NCI-H1417 treated with DMSO at 0.1 percent for 48 hours (cell line): ENCODE measurements at regions not wholly inside any gene's neighbourhood (a gene's known extent, or its start where the extent isn't known, plus 50 kb on each side); places are given as distances from the start of the nearest gene placed in this dataset.

Experiments
- DNase-seq: peaks from one replicate; lab custom pipeline; 2025; lab: John Stamatoyannopoulos, UW

DNA sequence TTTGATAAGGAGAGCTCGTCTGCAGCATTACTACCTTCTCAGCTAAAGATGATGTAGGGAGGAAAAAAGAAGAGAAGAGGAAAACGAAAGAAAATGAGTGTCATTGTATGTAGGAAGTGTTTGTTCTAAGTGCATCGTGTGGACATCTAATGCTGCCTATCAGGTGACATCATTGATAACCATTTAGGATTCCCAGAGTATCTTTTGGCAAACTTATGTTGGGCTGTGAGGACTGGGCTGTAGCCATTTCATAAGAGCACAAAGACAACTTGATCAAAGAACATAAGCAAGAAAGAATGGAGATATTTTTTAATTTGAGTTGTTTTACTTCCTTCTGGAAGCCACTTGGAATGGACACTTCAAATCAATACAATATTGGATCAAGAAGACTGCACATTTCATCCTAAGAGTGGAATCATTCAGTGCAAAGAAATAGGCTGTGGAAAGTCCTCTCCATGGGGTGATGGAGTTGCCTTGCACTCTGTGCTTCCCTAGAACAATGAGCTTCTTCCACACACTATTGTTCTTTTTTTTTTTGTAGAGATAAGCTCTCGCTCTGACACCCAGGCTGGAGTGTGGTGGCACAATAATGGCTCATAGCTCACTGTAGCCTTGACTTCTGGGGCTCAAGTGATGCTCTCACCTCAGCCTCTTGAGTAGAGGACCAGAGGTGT lies 52.4 kb upstream of the UBL3 start:
- no peak for DNase-seq

DNA sequence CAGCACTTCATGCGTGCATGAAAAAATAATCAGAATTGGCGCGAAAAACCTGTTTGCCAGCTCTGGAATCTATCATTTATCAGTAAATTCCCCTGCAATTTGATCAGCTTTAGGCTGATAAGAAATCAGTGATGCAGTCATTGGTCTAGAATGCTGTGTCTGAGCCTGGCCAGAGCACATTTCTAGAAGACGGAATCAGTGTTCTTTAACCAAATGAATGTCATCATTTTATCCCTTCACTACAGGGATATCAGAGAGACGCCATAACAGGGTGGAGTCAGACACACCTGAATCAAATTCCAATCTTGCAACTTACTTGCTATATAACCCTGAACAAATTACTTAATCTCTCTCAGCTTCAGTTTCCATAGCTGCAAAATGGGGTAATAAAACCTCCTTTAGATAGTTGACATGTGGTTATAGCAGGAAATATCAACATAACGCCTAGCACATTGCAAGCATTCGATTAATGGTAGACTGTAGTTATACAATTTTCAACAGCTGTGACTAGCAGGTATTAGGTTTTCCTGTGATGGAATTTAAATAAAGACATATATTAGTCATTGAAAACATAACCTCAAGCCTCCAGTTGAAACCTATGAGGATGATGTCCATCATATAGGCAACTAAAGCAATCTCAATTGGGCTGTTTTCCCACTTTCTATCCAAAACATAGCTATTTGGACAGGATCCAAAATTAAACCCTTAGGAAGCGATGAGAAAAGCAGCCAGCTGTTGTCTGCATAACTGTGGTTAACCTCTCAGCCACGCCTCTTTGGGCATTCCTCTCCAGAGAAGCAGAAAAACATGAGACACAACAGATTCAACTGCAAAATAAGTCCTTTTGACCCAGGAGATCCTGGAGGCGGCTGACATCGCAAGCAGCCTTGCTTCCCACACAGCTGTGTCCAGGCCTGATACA lies 51.6 kb upstream of the UBL3 start:
- DNase-seq, result no peak
